HG03135 (cell line): ENCODE measurements at regions not wholly inside any gene's neighbourhood (a gene's known extent, or its start where the extent isn't known, plus 50 kb on each side); places are given as distances from the start of the nearest gene placed in this dataset.

ENCODE experiments used
- ATAC-seq: cut with Tn5 transposase; IDR thresholded peaks from one replicate; pipeline ENCODE4 v1.9.1; 2021; ENCODE audit warnings: mild to moderate bottlenecking, moderate library complexity; ENCODE audit not compliant: unreplicated experiment

GRCh38 chr20:6882561-6883291 lies 115.2 kb downstream of the BMP2 start:
- no peak for ATAC-seq

GRCh38 chr20:6884114-6884513 lies 116.6 kb downstream of the BMP2 start:
- no peak for ATAC-seq

- no peak for ATAC-seq
Measured at GRCh38 chr20:6886065-6886729, 118.7 kb downstream of the BMP2 start.

DNA sequence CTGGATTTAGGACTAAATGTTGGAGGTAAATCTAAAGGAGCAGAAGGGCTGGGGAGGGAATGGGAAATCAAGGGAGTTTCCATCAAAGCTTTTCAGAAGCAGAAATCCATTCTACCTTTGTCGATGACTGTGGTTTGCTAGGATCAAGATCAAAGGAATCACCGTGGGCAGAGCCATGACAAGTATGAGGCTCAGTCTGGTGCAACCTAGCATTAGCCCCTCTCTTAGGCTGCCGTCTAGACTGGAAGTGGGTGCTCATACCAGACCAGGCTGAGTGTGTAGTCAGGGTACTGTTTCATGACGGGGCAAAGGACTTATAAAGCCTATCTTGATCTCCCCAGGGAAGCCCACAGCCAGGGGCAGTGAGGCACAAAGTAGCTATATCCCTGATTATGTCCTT lies 120.5 kb downstream of the BMP2 start:
- no peak for ATAC-seq

DNA sequence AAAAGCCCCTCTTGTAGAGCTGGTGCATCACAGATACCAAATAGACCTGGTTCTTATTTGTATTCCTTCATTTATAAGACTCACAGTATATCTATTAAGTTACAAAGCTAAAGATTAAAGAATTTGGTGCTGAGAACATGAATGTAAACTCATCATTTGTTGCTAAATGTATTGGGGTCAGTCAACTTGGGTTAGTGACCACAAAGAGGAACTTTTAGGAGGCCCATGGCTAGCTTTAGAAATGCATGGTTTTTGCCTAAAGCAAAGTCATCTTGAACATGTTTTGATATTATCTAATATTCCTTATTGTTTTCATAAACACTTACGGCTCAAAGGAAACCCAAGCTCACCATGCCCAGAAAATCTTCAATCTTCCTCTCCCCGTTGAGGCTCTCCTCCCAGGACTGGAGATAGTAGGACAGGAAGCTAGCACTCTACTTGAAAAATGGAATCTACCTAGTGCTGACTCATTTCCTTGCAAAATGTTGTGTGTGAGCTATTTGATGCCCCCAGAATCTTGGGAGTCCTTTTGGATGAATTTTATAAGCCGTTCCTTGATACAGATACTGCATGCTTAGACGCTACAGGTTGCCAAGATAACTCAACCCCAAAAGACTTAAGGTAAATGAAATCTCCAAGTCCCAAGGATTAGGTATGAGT lies 121.4 kb downstream of the BMP2 start:
- no peak for ATAC-seq

GRCh38 chr20:6892724-6893123 lies 125.2 kb downstream of the BMP2 start:
- ATAC-seq: no peak

DNA sequence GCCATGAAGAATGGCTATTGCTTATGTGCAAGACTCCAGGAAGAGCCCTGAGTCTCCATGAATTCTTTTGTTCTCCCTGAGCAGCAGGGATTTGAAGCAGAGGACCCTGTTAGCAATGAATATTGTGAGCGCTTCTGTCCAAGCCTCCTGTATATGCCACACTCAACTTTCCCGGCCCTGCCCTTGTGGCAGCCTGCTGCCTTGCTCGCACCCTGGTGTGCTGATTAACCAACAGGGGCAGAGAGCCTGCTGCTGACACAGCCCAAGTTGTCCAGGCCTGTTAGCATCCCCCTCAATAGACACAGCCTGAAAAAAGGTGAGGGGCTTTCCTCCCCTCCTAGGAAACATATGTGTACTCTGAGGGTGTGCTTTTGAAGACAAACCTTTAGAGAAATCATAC lies 131.4 kb downstream of the BMP2 start:
- ATAC-seq: no peak

DNA sequence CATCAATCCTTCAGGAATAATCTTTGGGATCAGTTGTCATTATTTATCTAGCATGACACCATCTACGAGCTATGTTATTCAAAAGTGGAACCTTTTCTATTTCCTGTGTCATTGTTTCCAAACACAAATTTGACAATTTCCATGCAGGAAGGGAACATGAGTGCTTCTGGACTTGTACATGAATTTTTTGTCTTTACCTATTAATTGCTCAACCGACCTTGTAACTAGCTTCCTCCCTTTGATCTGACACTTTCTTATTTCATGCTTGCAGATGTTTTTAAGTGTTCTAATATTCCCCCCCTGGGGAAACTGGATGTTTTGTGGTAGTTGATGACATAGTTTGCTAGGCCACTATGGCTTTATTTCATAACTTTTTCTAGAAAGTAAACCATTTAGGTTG lies 139.4 kb downstream of the BMP2 start:
- ATAC-seq: no peak

DNA sequence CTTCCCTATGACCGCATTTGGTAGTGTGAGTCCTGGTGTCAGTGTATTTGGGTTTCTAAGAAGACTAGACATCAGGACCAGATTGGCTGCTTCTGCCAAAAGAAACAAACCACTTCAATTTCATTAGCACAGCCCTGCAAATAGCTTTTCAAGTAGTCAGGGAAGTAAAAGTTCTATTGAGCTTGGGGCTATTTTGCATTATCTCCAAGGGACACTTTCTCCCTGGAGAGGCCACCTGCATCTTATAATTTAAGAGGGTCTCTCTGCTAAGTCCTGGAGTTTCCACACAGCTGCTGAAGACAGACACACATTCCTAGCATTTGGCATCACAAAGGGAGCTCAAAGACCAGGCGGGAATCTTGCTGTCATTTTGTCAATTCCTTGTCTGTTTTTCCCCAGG lies 141.2 kb downstream of the BMP2 start:
- ATAC-seq: no peak

- ATAC-seq: no peak
Measured at GRCh38 chr20:6909608-6910007, 142.1 kb downstream of the BMP2 start.

DNA sequence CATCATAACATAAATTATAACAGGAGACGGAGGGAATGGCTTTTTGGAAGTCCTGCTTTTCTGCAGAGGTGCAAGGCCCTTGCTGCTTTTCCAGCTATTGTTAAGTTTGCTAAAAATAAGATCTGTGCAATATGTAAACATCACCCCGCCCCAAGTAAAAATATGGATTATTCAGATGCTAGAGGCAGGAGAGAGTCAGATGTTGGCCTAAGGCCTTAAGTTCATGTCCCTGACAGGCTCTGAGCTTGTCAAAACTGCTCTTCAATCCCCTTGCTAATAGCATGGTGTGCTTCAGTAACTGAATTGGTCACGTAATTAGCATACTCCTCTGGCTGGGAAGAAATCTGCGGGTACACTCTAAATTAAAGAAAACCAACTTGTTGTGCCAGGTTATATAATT lies 147.5 kb downstream of the BMP2 start:
- ATAC-seq: no peak

- no peak for ATAC-seq
Measured at GRCh38 chr20:6916938-6917337, 149.5 kb downstream of the BMP2 start.

GRCh38 chr20:6919792-6920468 lies 152.4 kb downstream of the BMP2 start:
- ATAC-seq: no peak

- no peak for ATAC-seq
Measured at GRCh38 chr20:6920991-6921613, 153.6 kb downstream of the BMP2 start.

DNA sequence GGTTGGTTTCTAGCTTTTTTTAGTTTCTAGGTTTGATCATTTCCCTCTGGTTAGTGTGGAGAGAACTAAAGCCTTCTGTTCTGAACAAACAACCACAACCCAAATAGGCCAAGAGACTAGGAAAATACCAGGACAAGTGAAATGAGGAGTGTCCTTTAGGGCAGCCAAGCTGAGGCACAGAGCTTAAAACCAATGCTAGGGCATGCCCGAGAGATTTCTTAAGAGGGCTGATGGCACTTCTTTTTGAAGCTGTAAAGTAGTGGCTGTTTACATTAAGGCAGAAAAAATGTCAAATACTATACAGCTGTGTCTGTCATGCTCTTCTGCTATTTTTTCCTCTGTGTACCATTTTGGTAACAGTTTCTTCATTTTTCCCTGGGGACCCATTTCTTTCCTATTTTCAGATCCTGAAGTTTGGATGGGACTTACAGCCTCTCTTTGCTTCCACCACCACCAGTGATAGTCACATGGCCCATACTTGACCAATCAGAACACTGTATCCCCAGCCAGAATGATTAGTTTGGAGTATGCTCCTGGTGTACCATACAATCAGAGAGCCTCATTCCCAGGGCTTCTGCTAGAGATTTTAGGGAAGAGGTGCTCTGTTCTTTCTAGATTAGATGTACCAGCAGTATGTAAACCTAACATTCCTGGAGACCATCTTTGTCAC lies 154.4 kb downstream of the BMP2 start:
- no peak for ATAC-seq

DNA sequence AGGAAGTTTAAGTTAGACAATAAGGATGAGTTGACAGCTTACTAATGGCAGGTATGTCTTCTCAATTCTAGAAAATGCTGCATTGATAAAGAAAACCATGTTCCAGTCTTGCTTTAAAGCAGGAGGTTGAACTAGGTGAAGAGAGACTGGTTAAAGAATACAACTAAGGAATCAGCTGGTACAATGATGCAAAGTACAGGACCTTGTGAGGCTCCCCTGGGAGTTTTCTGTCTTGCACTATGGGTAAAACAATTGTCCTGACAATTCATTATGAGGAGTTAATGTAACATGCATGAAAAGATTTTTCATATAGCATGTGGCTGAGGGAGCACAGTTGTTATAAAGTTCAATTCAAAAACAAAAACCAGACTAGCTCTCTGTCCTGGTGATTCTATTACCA lies 157.2 kb downstream of the BMP2 start:
- no peak for ATAC-seq

DNA sequence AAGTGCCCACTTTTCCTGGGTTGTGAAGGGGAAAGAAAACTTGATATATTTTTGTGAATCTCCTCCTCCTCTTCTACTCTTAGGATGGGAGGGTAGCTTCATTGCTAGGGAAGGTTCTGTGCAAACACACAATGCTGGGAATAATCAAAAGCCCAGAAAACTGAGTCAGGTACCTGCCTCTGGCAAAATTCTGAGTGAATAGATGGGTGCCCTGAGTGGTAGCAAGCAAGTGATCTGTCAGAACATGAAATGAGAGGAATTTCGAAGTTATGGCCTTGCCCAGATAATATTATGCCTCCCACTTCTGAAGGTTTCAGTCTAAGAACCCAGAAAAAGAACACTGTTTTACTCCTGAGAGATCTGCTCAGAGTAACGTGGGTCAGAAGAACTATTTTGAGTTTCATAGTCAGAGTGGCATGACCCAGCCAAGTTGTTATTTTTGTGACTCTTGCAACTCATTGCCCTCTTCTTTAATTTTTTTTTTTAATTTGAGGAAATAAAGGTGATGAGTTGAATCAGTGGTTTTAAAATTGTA lies 158.3 kb downstream of the BMP2 start:
- no peak for ATAC-seq

DNA sequence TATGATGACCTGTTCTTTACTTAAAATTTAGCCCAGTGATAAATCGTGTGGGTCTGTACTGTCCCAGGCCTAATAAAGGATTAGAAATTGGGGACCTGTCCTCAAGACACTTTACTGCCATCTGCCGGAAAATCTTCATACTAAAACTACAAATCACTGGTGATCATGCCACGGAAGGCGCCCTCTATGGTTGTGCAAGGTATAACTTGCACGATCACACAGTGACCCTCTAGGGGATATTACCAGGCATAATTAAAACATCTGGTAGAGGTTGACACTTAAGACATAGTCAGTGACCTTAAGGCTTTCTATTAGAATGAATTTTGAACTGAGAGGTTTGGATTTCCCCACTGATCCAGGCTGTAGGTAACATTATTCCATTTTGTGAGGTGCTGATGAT lies 172.6 kb downstream of the BMP2 start:
- no peak for ATAC-seq

DNA sequence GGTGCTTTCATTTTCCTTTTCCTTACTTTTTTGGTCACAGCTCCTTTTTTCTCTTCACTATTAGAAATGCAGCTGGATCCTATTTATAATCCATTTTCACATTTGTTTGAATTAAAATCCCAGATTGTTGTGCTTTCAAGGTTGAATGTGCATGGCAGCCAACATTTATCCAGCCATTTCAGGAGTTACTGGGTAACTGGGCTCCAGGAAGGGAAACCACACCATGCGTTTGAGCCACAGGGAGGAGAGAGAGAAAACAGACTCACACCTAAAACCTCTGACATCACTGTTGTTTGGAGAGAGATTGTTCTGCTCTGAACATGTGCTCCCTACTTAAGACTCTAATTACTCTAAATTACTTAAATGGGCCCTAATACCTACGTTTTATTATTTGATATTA lies 173.4 kb downstream of the BMP2 start:
- no peak for ATAC-seq

- ATAC-seq: no peak
Measured at GRCh38 chr20:6941571-6941970, 174.1 kb downstream of the BMP2 start.
